Activated CD4-positive, alpha-beta T cell treated with anti-CD3 and anti-CD28 coated beads, Interleukin-2, Interleukin-6, amounts not matched to agents 100 ng/mL and 50 ng/mL, durations not matched to agents 16 hours and 8 hours (primary cell): ENCODE measurements at regions not wholly inside any gene's neighbourhood (a gene's known extent, or its start where the extent isn't known, plus 50 kb on each side); places are given as distances from the start of the nearest gene placed in this dataset.

Experiments
- DNase-seq: peaks from one replicate; pipeline ENCODE4 v3.0.0-alpha.2; 2020

GRCh38 chr3:73926360-73927202 is 301.8 kb upstream of the PDZRN3 start:
- DNase-seq: no peak

- no peak for DNase-seq
Observed at GRCh38 chr3:73925011-73925410, 300.3 kb upstream of the PDZRN3 start.

GRCh38 chr3:73924048-73924447 is 299.3 kb upstream of the PDZRN3 start:
- no peak for DNase-seq

- no peak for DNase-seq
Observed at GRCh38 chr3:73917643-73918042, 292.9 kb upstream of the PDZRN3 start.

- DNase-seq: no peak
Observed at GRCh38 chr3:73915886-73916285, 291.1 kb upstream of the PDZRN3 start.

- DNase-seq: no peak
Observed at GRCh38 chr3:73908218-73908617, 283.5 kb upstream of the PDZRN3 start.

- DNase-seq: no peak
Observed at GRCh38 chr3:73901686-73902085, 276.9 kb upstream of the PDZRN3 start.

- no peak for DNase-seq
Observed at GRCh38 chr3:73894474-73895213, 269.9 kb upstream of the PDZRN3 start.

GRCh38 chr3:73893089-73893488 is 268.3 kb upstream of the PDZRN3 start:
- DNase-seq: no peak

- no peak for DNase-seq
Observed at GRCh38 chr3:73885862-73886261, 261.1 kb upstream of the PDZRN3 start.

- DNase-seq: no peak
Observed at GRCh38 chr3:73884361-73884760, 259.6 kb upstream of the PDZRN3 start.

GRCh38 chr3:73883497-73883896 is 258.8 kb upstream of the PDZRN3 start:
- DNase-seq: no peak

GRCh38 chr3:73874606-73875369 is 250.0 kb upstream of the PDZRN3 start:
- DNase-seq: no peak

- no peak for DNase-seq
Observed at GRCh38 chr3:73874161-73874560, 249.4 kb upstream of the PDZRN3 start.

GRCh38 chr3:73868688-73869315 is 244.1 kb upstream of the PDZRN3 start:
- no peak for DNase-seq

- no peak for DNase-seq
Observed at GRCh38 chr3:73867524-73867923, 242.8 kb upstream of the PDZRN3 start.

- DNase-seq: no peak
Observed at GRCh38 chr3:73866846-73867245, 242.1 kb upstream of the PDZRN3 start.

GRCh38 chr3:73863546-73864079 is 238.9 kb upstream of the PDZRN3 start:
- no peak for DNase-seq

- no peak for DNase-seq
Observed at GRCh38 chr3:73855813-73856212, 231.1 kb upstream of the PDZRN3 start.

GRCh38 chr3:73848173-73848906 is 223.6 kb upstream of the PDZRN3 start:
- DNase-seq: peak; percentile 0

GRCh38 chr3:73846951-73847350 is 222.2 kb upstream of the PDZRN3 start:
- DNase-seq: no peak

GRCh38 chr3:73839032-73839431 is 214.3 kb upstream of the PDZRN3 start:
- no peak for DNase-seq
